CD14-positive monocyte (primary cell): ENCODE measurements at regions not wholly inside any gene's neighbourhood (a gene's known extent, or its start where the extent isn't known, plus 50 kb on each side); places are given as distances from the start of the nearest gene placed in this dataset.
"Not testable (repeated sequence)": the region's sequence is repeated elsewhere in the genome, so short reads cannot be mapped to it uniquely, and the experiment has no call there.

Source experiments
- DNase-seq, 3 donors: peaks; one replicate each; pipeline ENCODE4 v3.0.0-alpha.2; 2011 to 2022
- H2AFZ ChIP-seq: 2 replicates; pipeline ENCODE4 v1.6.0; 2012; ENCODE audit warnings: mild to moderate bottlenecking, low read depth, low read length, inconsistent platforms; ENCODE audit not compliant: insufficient read depth, poor library complexity, severe bottlenecking
- H3K27ac ChIP-seq, 2 donors: 1 replicate in 1 of 2; 2 replicates in 1 of 2; pipeline ENCODE4 v1.5.1; 2012 to 2013; ENCODE audit warnings: low read length in 2 of 2, control low read depth in 1 of 2, inconsistent platforms in 1 of 2, low read depth in 1 of 2, mild to moderate bottlenecking in 1 of 2
- H3K27me3 ChIP-seq, 2 donors: one replicate each; pipeline versions ENCODE4 v1.6.0 to v1.6.1; 2011 to 2013; ENCODE audit warnings: low read length in 2 of 2; ENCODE audit not compliant: control insufficient read depth in 2 of 2, insufficient read depth in 2 of 2
- H3K36me3 ChIP-seq, 2 donors: replicated peaks in 1 of 2; 1 replicate in 1 of 2; 2 replicates in 1 of 2; pipeline versions ENCODE4 v1.5.1 to v1.6.1; 2012 to 2013; ENCODE audit warnings: low read length in 2 of 2, control low read depth in 1 of 2, inconsistent platforms in 1 of 2, mild to moderate bottlenecking in 1 of 2; ENCODE audit not compliant: insufficient read depth in 2 of 2, control insufficient read depth in 1 of 2
- H3K4me1 ChIP-seq, 2 donors: 1 replicate in 1 of 2; 2 replicates in 1 of 2; pipeline versions ENCODE4 v1.5.1 to v1.6.1; 2012 to 2013; ENCODE audit warnings: low read length in 2 of 2, control low read depth in 1 of 2, inconsistent platforms in 1 of 2, mild to moderate bottlenecking in 1 of 2, moderate library complexity in 1 of 2; ENCODE audit not compliant: insufficient read depth in 2 of 2, control insufficient read depth in 1 of 2
- H3K4me2 ChIP-seq: replicated peaks from 2 replicates; pipeline ENCODE3; 2012; ENCODE audit warnings: low read length, moderate library complexity, mild to moderate bottlenecking; ENCODE audit not compliant: poor library complexity, severe bottlenecking; ENCODE audit errors: extremely low read depth
- H3K4me3 ChIP-seq, 3 experiments: fragments of 200-600 bp in 1 of 3; sonication (generic) in 1 of 3; replicated peaks in 1 of 3; 1 replicate in 2 of 3; 2 replicates in 1 of 3; pipeline ENCODE4 v1.5.1; 2011 to 2013; ENCODE audit warnings: low read length in 3 of 3, mild to moderate bottlenecking in 3 of 3, control low read depth in 2 of 3, low read depth in 2 of 3, inconsistent platforms in 1 of 3, moderate library complexity in 1 of 3
- H3K79me2 ChIP-seq: 2 replicates; pipeline ENCODE4 v1.6.0; 2012; ENCODE audit warnings: mild to moderate bottlenecking, control low read depth, inconsistent platforms, low read length, moderate library complexity; ENCODE audit not compliant: insufficient read depth
- H3K9ac ChIP-seq: 2 replicates; pipeline ENCODE4 v1.6.0; 2017; ENCODE audit warnings: low read length, mild to moderate bottlenecking; ENCODE audit not compliant: insufficient read depth, poor library complexity, severe bottlenecking
- H3K9me3 ChIP-seq, 2 donors: replicated peaks in 1 of 2; 1 replicate in 1 of 2; 2 replicates in 1 of 2; pipeline versions ENCODE4 v1.5.1 to v1.6.1; 2012 to 2013; ENCODE audit warnings: low read length in 2 of 2, control low read depth in 1 of 2; ENCODE audit not compliant: control insufficient read depth in 1 of 2, insufficient read depth in 1 of 2
- H4K20me1 ChIP-seq: 2 replicates; pipeline ENCODE4 v1.6.0; 2012; ENCODE audit warnings: mild to moderate bottlenecking, low read length, control low read depth, moderate library complexity; ENCODE audit not compliant: insufficient read depth
- H3K27ac Mint-ChIP-seq, 7 donors: one replicate each; pipeline ENCODE4 v1.8.0; 2020; ENCODE audit warnings: mild to moderate bottlenecking in 7 of 7, mixed read lengths in 7 of 7, moderate library complexity in 6 of 7, inconsistent platforms in 2 of 7
- H3K27me3 Mint-ChIP-seq, 3 donors: one replicate each; pipeline ENCODE4 v1.8.0; 2021 to 2022; ENCODE audit warnings: low read depth in 3 of 3, mild to moderate bottlenecking in 3 of 3, mixed read lengths in 3 of 3, moderate library complexity in 3 of 3, inconsistent platforms in 1 of 3
- H3K36me3 Mint-ChIP-seq, 2 donors: one replicate each; pipeline ENCODE4 v1.8.0; 2020; ENCODE audit warnings: mixed read lengths in 2 of 2, inconsistent platforms in 1 of 2, mild to moderate bottlenecking in 1 of 2
- H3K4me1 Mint-ChIP-seq: one replicate; pipeline ENCODE4 v1.8.0; 2020; ENCODE audit warnings: mild to moderate bottlenecking, mixed read lengths
- H3K4me3 Mint-ChIP-seq, 2 donors: one replicate each; pipeline ENCODE4 v1.8.0; 2020; ENCODE audit warnings: mild to moderate bottlenecking in 2 of 2, mixed read lengths in 2 of 2, moderate library complexity in 1 of 2
- H3K9me3 Mint-ChIP-seq, 7 donors: one replicate each; pipeline ENCODE4 v1.8.0; 2020 to 2022; ENCODE audit warnings: mixed read lengths in 7 of 7, mild to moderate bottlenecking in 6 of 7, moderate library complexity in 6 of 7, inconsistent platforms in 2 of 7
- CTCF ChIP-seq: fragments of 200-600 bp; IDR thresholded peaks from one replicate; pipeline ENCODE4 v1.8.0; 2022; ENCODE audit warnings: antibody characterized with exemption, mild to moderate bottlenecking
- WGBS: methylation state at CpG from one replicate; pipeline ENCODE4 v1.1.5; 2013; ENCODE audit warnings: missing lambda C conversion rate; ENCODE audit not compliant: insufficient coverage; 5-methylcytosine and 5-hydroxymethylcytosine counted together
- intact Hi-C, 2 donors: fragments of 100-400 bp; cut with micrococcal nuclease; formaldehyde crosslinking; loops; one replicate each; pipeline versions ENCODE4 v1.15.0 to v1.15.1; 2023

- H3K4me1 ChIP-seq, H3K79me2 ChIP-seq, DNase-seq, H3K36me3 Mint-ChIP-seq, H4K20me1 ChIP-seq, H3K27me3 ChIP-seq, H3K36me3 ChIP-seq, H3K9ac ChIP-seq, H3K9me3 ChIP-seq, H2AFZ ChIP-seq, H3K4me1 Mint-ChIP-seq, H3K4me3 ChIP-seq, H3K4me2 ChIP-seq, intact Hi-C loops, H3K4me3 Mint-ChIP-seq, H3K27ac ChIP-seq, H3K27ac Mint-ChIP-seq, H3K27me3 Mint-ChIP-seq: not testable (repeated sequence)
- no CpG with 5 or more reads among the region's 2 CpGs for WGBS
- H3K9me3 Mint-ChIP-seq: peaks cover 0 to 21% (median 0%) of the 10 kb centered on the region in 7 donors
Observed at GRCh38 chr9:61628951-61629350, 439.1 kb downstream of the SPATA31A7 start.

GRCh38 chr9:61634192-61634591 is 444.4 kb downstream of the SPATA31A7 start:
- H3K79me2 ChIP-seq: no peaks in the 10 kb centered on the region
- intact Hi-C loops: no loop called here
- Mint-ChIP-seq H3K4me3 (no peak overlapping the region), H3K27me3 (peaks cover 0 to 3% (median 0%) of the 10 kb centered on the region in 3 donors), H3K27ac (no peak overlapping the region), H3K36me3 (no peaks in the 10 kb centered on the region), H3K9me3 (peaks cover 0 to 26% (median 6%) of the 10 kb centered on the region in 7 donors), H3K4me1 (no peaks in the 10 kb centered on the region)
- no peak for DNase-seq
- no peaks in the 10 kb centered on the region for H3K27me3 ChIP-seq
- TF ChIP-seq CTCF: no peak
- no peak overlapping the region for H3K4me2 ChIP-seq
- H3K4me3 ChIP-seq: no peak overlapping the region
- no peak overlapping the region for H3K27ac ChIP-seq
- H3K9ac ChIP-seq: no peak overlapping the region
- no peaks in the 10 kb centered on the region for H3K36me3 ChIP-seq
- no peak overlapping the region for H2AFZ ChIP-seq
- no peaks in the 10 kb centered on the region for H3K4me1 ChIP-seq
- WGBS: 86% methylated on average over 1 of the region's 19 CpGs
- no peaks in the 10 kb centered on the region for H3K9me3 ChIP-seq
- H4K20me1 ChIP-seq: no peaks in the 10 kb centered on the region

- H3K27ac ChIP-seq, intact Hi-C loops, H4K20me1 ChIP-seq, H2AFZ ChIP-seq, H3K27me3 ChIP-seq, H3K36me3 ChIP-seq, H3K9ac ChIP-seq, H3K36me3 Mint-ChIP-seq, H3K4me1 Mint-ChIP-seq, H3K79me2 ChIP-seq, H3K27me3 Mint-ChIP-seq, H3K27ac Mint-ChIP-seq, DNase-seq, H3K4me3 Mint-ChIP-seq, H3K4me3 ChIP-seq, H3K4me2 ChIP-seq, H3K4me1 ChIP-seq: not testable (repeated sequence)
- 60% methylated on average over 2 of the region's 6 CpGs for WGBS
- H3K9me3 ChIP-seq: peaks cover 42 to 52% of the 10 kb centered on the region in 2 donors
- H3K9me3 Mint-ChIP-seq: peaks cover 13 to 46% (median 39%) of the 10 kb centered on the region in 7 donors
Observed at GRCh38 chr9:61664232-61664631, 474.4 kb downstream of the SPATA31A7 start.
